ENCODE measurements at regions not wholly inside any gene's neighbourhood (a gene's known extent, or its start where the extent isn't known, plus 50 kb on each side); places are given as distances from the start of the nearest gene placed in this dataset.

GRCh38 chr2:142687075-142687474 lies 190.4 kb upstream of the KYNU start:
- H3K36me3 ChIP-seq (ENCODE audit: insufficient read depth, low read length) = no peaks in the 10 kb centered on the region
- no peaks in the 10 kb centered on the region for H3K27me3 ChIP-seq (ENCODE audit: insufficient read depth, low read length)
- H3K27ac ChIP-seq (ENCODE audit: low read depth, low read length) = no peak overlapping the region
- no peak overlapping the region for H2AFZ ChIP-seq (ENCODE audit: low read length, unreplicated experiment)
- no peak overlapping the region for H3K4me3 ChIP-seq (ENCODE audit: low read depth, low read length)
- peaks cover 9% of the 10 kb centered on the region for H3K4me1 ChIP-seq (ENCODE audit: control insufficient read depth, insufficient read depth, low read length, unreplicated experiment)
- no peaks in the 10 kb centered on the region for H3K79me2 ChIP-seq (ENCODE audit: control insufficient read depth, insufficient read depth, low read length, unreplicated experiment)

DNA sequence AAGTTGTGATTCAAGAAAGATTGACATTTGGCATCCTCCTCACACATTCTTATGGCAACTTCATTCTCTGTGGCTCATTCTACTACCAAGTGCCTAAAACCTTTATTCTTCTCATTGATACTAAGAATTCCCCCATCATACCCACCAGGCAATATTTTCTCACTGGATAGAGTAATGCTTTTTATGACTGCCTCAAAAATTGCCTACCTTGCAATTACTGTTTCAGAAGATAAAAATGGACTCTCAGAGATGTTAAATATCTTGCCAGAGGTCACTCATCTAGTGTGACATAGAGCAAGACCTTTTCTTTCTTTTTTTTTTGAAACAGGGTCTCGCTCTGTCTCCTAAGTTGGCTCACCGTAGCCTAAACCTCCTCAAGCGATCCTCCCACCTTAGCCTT lies 192.8 kb upstream of the KYNU start:
- Histone ChIP-seq H3K4me1 (ENCODE audit: control insufficient read depth, insufficient read depth, low read length, unreplicated experiment) (peaks cover 9% of the 10 kb centered on the region), H3K27me3 (ENCODE audit: insufficient read depth, low read length) (no peaks in the 10 kb centered on the region), H3K79me2 (ENCODE audit: control insufficient read depth, insufficient read depth, low read length, unreplicated experiment) (no peaks in the 10 kb centered on the region), H2AFZ (ENCODE audit: low read length, unreplicated experiment) (no peak overlapping the region), H3K27ac (ENCODE audit: low read depth, low read length) (no peak overlapping the region), H3K4me3 (ENCODE audit: low read depth, low read length) (no peak overlapping the region), H3K36me3 (ENCODE audit: insufficient read depth, low read length) (no peaks in the 10 kb centered on the region)

DNA sequence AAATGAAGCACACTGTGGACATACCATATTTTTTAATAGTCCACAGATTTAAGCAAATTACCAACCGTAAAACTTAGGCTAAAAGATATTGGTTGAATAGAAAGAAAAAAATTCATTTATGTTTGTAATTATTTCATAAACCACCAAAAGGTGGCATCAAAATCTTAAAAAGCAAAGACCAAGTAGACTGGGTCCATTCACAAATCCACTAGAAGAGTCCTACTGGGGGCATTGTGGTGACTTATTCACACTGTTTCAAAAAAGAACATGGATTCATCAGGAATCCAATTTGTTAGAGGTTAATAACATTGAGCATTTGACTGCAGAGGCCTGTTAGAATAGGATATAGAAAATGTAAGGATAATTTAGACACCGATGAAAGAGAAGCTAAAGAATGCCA lies 194.9 kb upstream of the KYNU start:
- no peaks in the 10 kb centered on the region for H3K36me3 ChIP-seq (ENCODE audit: insufficient read depth, low read length)
- H3K4me3 ChIP-seq (ENCODE audit: low read depth, low read length) = no peak overlapping the region
- H3K27me3 ChIP-seq (ENCODE audit: insufficient read depth, low read length) = no peaks in the 10 kb centered on the region
- H3K4me1 ChIP-seq (ENCODE audit: control insufficient read depth, insufficient read depth, low read length, unreplicated experiment) = peaks cover 9% of the 10 kb centered on the region
- H3K27ac ChIP-seq (ENCODE audit: low read depth, low read length) = peak overlapping the region; percentile 36; the same call in 1 of the 2 replicates
- no peaks in the 10 kb centered on the region for H3K79me2 ChIP-seq (ENCODE audit: control insufficient read depth, insufficient read depth, low read length, unreplicated experiment)
- H2AFZ ChIP-seq (ENCODE audit: low read length, unreplicated experiment) = peak overlapping the region; percentile 75

- H3K36me3 ChIP-seq (ENCODE audit: insufficient read depth, low read length) = no peaks in the 10 kb centered on the region
- no peak overlapping the region for H3K4me3 ChIP-seq (ENCODE audit: low read depth, low read length)
Observed at GRCh38 chr2:142681952-142682351, 195.5 kb upstream of the KYNU start.

GRCh38 chr2:142678164-142678563 lies 199.3 kb upstream of the KYNU start:
- H3K4me1 ChIP-seq (ENCODE audit: control insufficient read depth, insufficient read depth, low read length, unreplicated experiment) = peaks cover 20% of the 10 kb centered on the region
- no peaks in the 10 kb centered on the region for H3K27me3 ChIP-seq (ENCODE audit: insufficient read depth, low read length)
- H3K27ac ChIP-seq (ENCODE audit: low read depth, low read length) = no peak overlapping the region
- H3K79me2 ChIP-seq (ENCODE audit: control insufficient read depth, insufficient read depth, low read length, unreplicated experiment) = no peaks in the 10 kb centered on the region
- no peaks in the 10 kb centered on the region for H3K36me3 ChIP-seq (ENCODE audit: insufficient read depth, low read length)
- H3K4me3 ChIP-seq (ENCODE audit: low read depth, low read length) = no peak overlapping the region
- H2AFZ ChIP-seq (ENCODE audit: low read length, unreplicated experiment) = no peak overlapping the region

More at GRCh38 chr2:142681952-142682351, 195.5 kb upstream of the KYNU start:
- H2AFZ ChIP-seq (ENCODE audit: low read length, unreplicated experiment) = no peak overlapping the region
- H3K79me2 ChIP-seq (ENCODE audit: control insufficient read depth, insufficient read depth, low read length, unreplicated experiment) = no peaks in the 10 kb centered on the region
- no peak overlapping the region for H3K27ac ChIP-seq (ENCODE audit: low read depth, low read length)
- H3K27me3 ChIP-seq (ENCODE audit: insufficient read depth, low read length) = no peaks in the 10 kb centered on the region
- peaks cover 9% of the 10 kb centered on the region for H3K4me1 ChIP-seq (ENCODE audit: control insufficient read depth, insufficient read depth, low read length, unreplicated experiment)

DNA sequence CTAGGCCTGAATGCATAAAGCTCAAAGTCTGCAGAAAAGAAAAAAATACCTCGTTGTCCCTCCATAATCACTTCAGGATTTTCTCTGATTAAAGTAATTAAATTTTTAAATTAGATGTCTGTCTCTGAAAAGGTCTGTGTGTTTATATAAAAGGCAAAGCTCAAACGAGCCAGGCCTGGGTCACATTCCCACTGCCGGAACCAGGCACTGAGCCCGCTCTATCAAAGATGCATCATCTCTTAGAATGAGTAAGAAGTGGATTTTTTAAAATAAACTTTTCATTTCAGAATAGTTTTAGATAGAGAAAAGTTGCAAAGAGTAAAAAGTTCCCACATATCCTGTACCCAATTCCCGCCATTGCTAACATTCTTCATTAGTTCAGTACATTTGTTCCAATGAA lies 202.1 kb upstream of the KYNU start:
- Histone ChIP-seq H3K4me1 (ENCODE audit: control insufficient read depth, insufficient read depth, low read length, unreplicated experiment) (peaks cover 20% of the 10 kb centered on the region), H2AFZ (ENCODE audit: low read length, unreplicated experiment) (peak overlapping the region; percentile 14), H3K27ac (ENCODE audit: low read depth, low read length) (peak overlapping the region; percentile 41; the same call in 1 of the 2 replicates), H3K4me3 (ENCODE audit: low read depth, low read length) (no peak overlapping the region), H3K27me3 (ENCODE audit: insufficient read depth, low read length) (no peaks in the 10 kb centered on the region), H3K36me3 (ENCODE audit: insufficient read depth, low read length) (no peaks in the 10 kb centered on the region), H3K79me2 (ENCODE audit: control insufficient read depth, insufficient read depth, low read length, unreplicated experiment) (no peaks in the 10 kb centered on the region)

DNA sequence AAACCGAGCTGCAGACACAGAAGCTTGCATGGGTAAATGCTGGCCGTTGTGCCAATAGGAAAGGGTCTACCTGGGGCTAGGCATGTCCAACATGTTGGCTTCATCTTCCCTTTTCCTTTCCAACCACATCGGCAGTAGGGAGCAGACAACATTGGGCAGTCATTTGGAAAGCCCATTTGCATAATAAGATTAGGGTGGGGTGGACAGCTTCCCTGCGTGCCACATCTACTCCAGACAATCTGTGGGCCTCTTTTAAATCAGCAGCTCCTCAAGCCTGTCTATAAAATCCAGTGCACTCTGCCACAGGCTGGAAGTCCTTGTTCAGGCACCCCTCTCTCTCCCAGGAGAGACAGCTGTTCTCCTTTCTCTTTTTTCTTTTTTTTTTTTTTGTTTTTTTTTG lies 203.6 kb upstream of the KYNU start:
- Histone ChIP-seq H3K79me2 (ENCODE audit: control insufficient read depth, insufficient read depth, low read length, unreplicated experiment) (no peaks in the 10 kb centered on the region), H2AFZ (ENCODE audit: low read length, unreplicated experiment) (no peak overlapping the region), H3K4me3 (ENCODE audit: low read depth, low read length) (no peak overlapping the region), H3K27ac (ENCODE audit: low read depth, low read length) (no peak overlapping the region), H3K4me1 (ENCODE audit: control insufficient read depth, insufficient read depth, low read length, unreplicated experiment) (peaks cover 20% of the 10 kb centered on the region), H3K27me3 (ENCODE audit: insufficient read depth, low read length) (no peaks in the 10 kb centered on the region), H3K36me3 (ENCODE audit: insufficient read depth, low read length) (no peaks in the 10 kb centered on the region)

DNA sequence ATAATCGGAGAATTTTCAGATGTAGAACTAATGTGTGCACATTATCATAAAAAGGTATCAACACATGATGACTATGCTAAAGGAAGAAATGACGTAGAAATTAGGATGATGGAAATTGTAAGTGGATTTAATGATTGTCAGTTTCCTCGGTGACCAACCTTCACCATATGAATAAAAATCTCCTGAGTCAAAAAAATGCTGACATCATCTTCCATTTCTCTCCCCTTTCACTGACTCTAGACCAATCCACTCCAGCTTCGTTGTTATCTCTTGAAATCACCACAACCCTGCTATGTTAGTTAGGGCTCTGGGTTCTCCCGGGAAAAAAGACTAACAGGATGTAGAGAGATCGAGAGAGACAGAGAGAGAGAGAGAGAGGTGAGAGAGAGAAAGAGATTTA lies 204.8 kb upstream of the KYNU start:
- no peak overlapping the region for H2AFZ ChIP-seq (ENCODE audit: low read length, unreplicated experiment)
- peaks cover 20% of the 10 kb centered on the region for H3K4me1 ChIP-seq (ENCODE audit: control insufficient read depth, insufficient read depth, low read length, unreplicated experiment)
- H3K27ac ChIP-seq (ENCODE audit: low read depth, low read length) = no peak overlapping the region
- H3K27me3 ChIP-seq (ENCODE audit: insufficient read depth, low read length) = no peaks in the 10 kb centered on the region
- H3K4me3 ChIP-seq (ENCODE audit: low read depth, low read length) = no peak overlapping the region
- no peaks in the 10 kb centered on the region for H3K36me3 ChIP-seq (ENCODE audit: insufficient read depth, low read length)
- no peaks in the 10 kb centered on the region for H3K79me2 ChIP-seq (ENCODE audit: control insufficient read depth, insufficient read depth, low read length, unreplicated experiment)

GRCh38 chr2:142670362-142670761 lies 207.1 kb upstream of the KYNU start:
- Histone ChIP-seq H3K4me1 (ENCODE audit: control insufficient read depth, insufficient read depth, low read length, unreplicated experiment) (peaks cover 9% of the 10 kb centered on the region), H3K27ac (ENCODE audit: low read depth, low read length) (no peak overlapping the region), H2AFZ (ENCODE audit: low read length, unreplicated experiment) (no peak overlapping the region), H3K36me3 (ENCODE audit: insufficient read depth, low read length) (no peaks in the 10 kb centered on the region), H3K79me2 (ENCODE audit: control insufficient read depth, insufficient read depth, low read length, unreplicated experiment) (no peaks in the 10 kb centered on the region), H3K4me3 (ENCODE audit: low read depth, low read length) (no peak overlapping the region), H3K27me3 (ENCODE audit: insufficient read depth, low read length) (no peaks in the 10 kb centered on the region)

GRCh38 chr2:142668420-142668819 lies 209.0 kb upstream of the KYNU start:
- H2AFZ ChIP-seq (ENCODE audit: low read length, unreplicated experiment) = no peak overlapping the region

DNA sequence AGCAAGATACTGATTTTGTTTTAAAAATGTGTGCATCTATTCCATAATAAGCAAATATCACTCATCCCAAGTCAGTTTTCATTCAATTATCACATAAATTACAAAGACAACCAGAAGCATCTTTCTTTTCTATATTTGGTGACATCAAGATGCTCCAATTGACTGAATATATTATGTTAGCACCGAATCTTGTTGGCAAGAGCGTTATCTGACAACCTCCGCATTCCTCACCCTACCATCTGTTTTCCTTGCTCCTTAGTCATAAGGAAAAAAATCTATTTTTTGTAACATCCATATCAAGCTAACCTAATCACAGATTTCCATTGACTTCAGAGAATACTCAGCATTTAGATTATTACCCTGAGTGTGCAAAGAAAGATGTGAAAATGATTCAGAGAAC lies 212.2 kb upstream of the KYNU start:
- Histone ChIP-seq H3K27ac (ENCODE audit: low read depth, low read length) (no peak overlapping the region), H3K4me3 (ENCODE audit: low read depth, low read length) (no peak overlapping the region), H3K36me3 (ENCODE audit: insufficient read depth, low read length) (no peaks in the 10 kb centered on the region), H3K79me2 (ENCODE audit: control insufficient read depth, insufficient read depth, low read length, unreplicated experiment) (no peaks in the 10 kb centered on the region), H3K4me1 (ENCODE audit: control insufficient read depth, insufficient read depth, low read length, unreplicated experiment) (no peaks in the 10 kb centered on the region), H3K27me3 (ENCODE audit: insufficient read depth, low read length) (no peaks in the 10 kb centered on the region), H2AFZ (ENCODE audit: low read length, unreplicated experiment) (no peak overlapping the region)

More at GRCh38 chr2:142668420-142668819, 209.0 kb upstream of the KYNU start:
- H3K4me3 ChIP-seq (ENCODE audit: low read depth, low read length) = no peak overlapping the region
- no peak overlapping the region for H3K27ac ChIP-seq (ENCODE audit: low read depth, low read length)
- no peaks in the 10 kb centered on the region for H3K36me3 ChIP-seq (ENCODE audit: insufficient read depth, low read length)
- H3K4me1 ChIP-seq (ENCODE audit: control insufficient read depth, insufficient read depth, low read length, unreplicated experiment) = peaks cover 6% of the 10 kb centered on the region
- no peaks in the 10 kb centered on the region for H3K27me3 ChIP-seq (ENCODE audit: insufficient read depth, low read length)
- H3K79me2 ChIP-seq (ENCODE audit: control insufficient read depth, insufficient read depth, low read length, unreplicated experiment) = no peaks in the 10 kb centered on the region

Data from ACC112 (cell line).